H1 (cell line): ENCODE measurements at regions not wholly inside any gene's neighbourhood (a gene's known extent, or its start where the extent isn't known, plus 50 kb on each side); places are given as distances from the start of the nearest gene placed in this dataset.

Source experiments
- CTCF ChIA-PET: fragments of 300-600 bp; sonication (Branson Sonifier 250); formaldehyde crosslinking; loops from one replicate; lab custom pipeline; 2021; ENCODE audit not compliant: partially characterized antibody; lab: Charles Lee
- POLR2A ChIA-PET: fragments of 300-600 bp; sonication (Branson Sonifier 250); formaldehyde crosslinking; loops from one replicate; lab custom pipeline; 2021; ENCODE audit warnings: inconsistent platforms; ENCODE audit not compliant: partially characterized antibody; lab: Charles Lee
- DNase-seq, 2 experiments: peaks; one replicate each; pipeline versions ENCODE4 v3.0.0 to v3.0.0-alpha.2; 2010 to 2022; ENCODE audit warnings: low spot score in 2 of 2, low read depth in 1 of 2, mixed read lengths in 1 of 2
- FAIRE-seq: peaks from 2 replicates; lab custom pipeline; 2011; peaks lifted over from hg19 to GRCh38; lab: Jason Lieb, UNC
- H2AFZ ChIP-seq: 2 replicates; pipeline ENCODE4 v1.8.1; 2012; ENCODE audit warnings: low read length, inconsistent platforms
- H2AK5ac ChIP-seq: 2 replicates; pipeline ENCODE4 v1.6.1; 2013; ENCODE audit warnings: low read depth, low read length
- H2BK120ac ChIP-seq: replicated peaks from 2 replicates; pipeline ENCODE3; 2013; ENCODE audit warnings: low read depth, low read length, inconsistent platforms
- H2BK12ac ChIP-seq: 2 replicates; pipeline ENCODE4 v1.6.1; 2013; ENCODE audit warnings: low read depth, low read length
- H2BK15ac ChIP-seq: 2 replicates; pipeline ENCODE4 v1.6.1; 2013; ENCODE audit warnings: low read length
- H2BK20ac ChIP-seq: 2 replicates; pipeline ENCODE4 v1.6.1; 2013; ENCODE audit warnings: low read length
- H2BK5ac ChIP-seq: 2 replicates; pipeline ENCODE4 v1.6.1; 2013; ENCODE audit warnings: low read depth, low read length
- H3K14ac ChIP-seq: 2 replicates; pipeline ENCODE4 v1.6.1; 2013; ENCODE audit warnings: inconsistent platforms; ENCODE audit not compliant: insufficient read length
- H3K18ac ChIP-seq: 2 replicates; pipeline ENCODE4 v1.6.1; 2013; ENCODE audit warnings: low read length; ENCODE audit errors: extremely low read depth
- H3K23ac ChIP-seq: 2 replicates; pipeline ENCODE4 v1.6.1; 2013; ENCODE audit warnings: inconsistent platforms; ENCODE audit not compliant: insufficient read length
- H3K23me2 ChIP-seq: 2 replicates; pipeline ENCODE4 v1.6.1; 2013; ENCODE audit warnings: low read depth, low read length
- H3K27ac ChIP-seq: 2 replicates; pipeline ENCODE4 v1.6.1; 2011; ENCODE audit warnings: low read depth, low read length, inconsistent platforms
- H3K27me3 ChIP-seq, 4 experiments: replicated peaks in 1 of 4; 1 replicate in 1 of 4; 2 replicates in 3 of 4; pipeline versions ENCODE4 v1.6.1 to v1.8.1; 2011 to 2013; ENCODE audit warnings: low read length in 3 of 4, mild to moderate bottlenecking in 3 of 4, inconsistent platforms in 2 of 4, mixed read lengths in 2 of 4, moderate library complexity in 1 of 4; ENCODE audit not compliant: control insufficient read depth in 3 of 4, insufficient read depth in 3 of 4; ENCODE audit errors: extremely low read depth in 1 of 4
- H3K36me3 ChIP-seq, 4 experiments: 2 replicates each; pipeline versions ENCODE4 v1.6.1 to v1.8.1; 2011 to 2013; ENCODE audit warnings: mild to moderate bottlenecking in 4 of 4, low read length in 3 of 4, moderate library complexity in 2 of 4, control low read depth in 1 of 4, inconsistent platforms in 1 of 4; ENCODE audit not compliant: insufficient read depth in 4 of 4, control insufficient read depth in 2 of 4
- H3K4ac ChIP-seq: replicated peaks from 2 replicates; pipeline ENCODE3; 2013; ENCODE audit warnings: low read length, low read depth, mixed read lengths, inconsistent platforms; ENCODE audit not compliant: insufficient read length
- H3K4me1 ChIP-seq, 4 experiments: replicated peaks in 1 of 4; 1 replicate in 1 of 4; 2 replicates in 3 of 4; pipeline versions ENCODE4 v1.6.1 to v1.8.1; 2011 to 2013; ENCODE audit warnings: low read length in 3 of 4, inconsistent platforms in 2 of 4, mixed read lengths in 1 of 4; ENCODE audit not compliant: insufficient read depth in 4 of 4, control insufficient read depth in 3 of 4
- H3K4me2 ChIP-seq, 2 experiments: 2 replicates each; pipeline versions ENCODE4 v1.6.1 to v1.8.1; 2011 to 2013; ENCODE audit warnings: low read depth in 2 of 2, low read length in 2 of 2, control low read depth in 1 of 2, inconsistent platforms in 1 of 2, mild to moderate bottlenecking in 1 of 2; ENCODE audit not compliant: insufficient read depth in 1 of 2
- H3K4me3 ChIP-seq, 4 experiments: fragments of 200-600, 300-600 bp in 1 of 4; sonication (generic), shearing (Covaris generic), sonication (Bioruptor Twin) in 1 of 4; 2 replicates each; pipeline versions ENCODE4 v1.5.1 to v1.8.1; 2011 to 2016; ENCODE audit warnings: low read length in 4 of 4, low read depth in 3 of 4, control low read depth in 2 of 4, inconsistent platforms in 2 of 4, mild to moderate bottlenecking in 2 of 4, mixed read lengths in 1 of 4, moderate library complexity in 1 of 4; ENCODE audit not compliant: insufficient read depth in 2 of 4; ENCODE audit errors: extremely low read depth in 1 of 4
- H3K56ac ChIP-seq: replicated peaks from 2 replicates; pipeline ENCODE3; 2013; ENCODE audit warnings: low read depth, mild to moderate bottlenecking, mixed read lengths, low read length, inconsistent platforms; ENCODE audit not compliant: insufficient read length
- H3K79me1 ChIP-seq: 2 replicates; pipeline ENCODE4 v1.6.1; 2013; ENCODE audit warnings: low read depth, low read length, control low read depth
- H3K79me2 ChIP-seq, 2 experiments: 2 replicates each; pipeline versions ENCODE4 v1.6.1 to v1.8.1; 2012 to 2013; ENCODE audit warnings: low read length in 2 of 2, mild to moderate bottlenecking in 2 of 2, inconsistent platforms in 1 of 2; ENCODE audit not compliant: insufficient read depth in 2 of 2, control insufficient read depth in 1 of 2
- H3K9ac ChIP-seq, 4 experiments: replicated peaks in 1 of 4; 1 replicate in 1 of 4; 2 replicates in 3 of 4; pipeline versions ENCODE4 v1.6.1 to v1.8.1; 2011 to 2013; ENCODE audit warnings: low read depth in 3 of 4, low read length in 3 of 4, control low read depth in 2 of 4, mild to moderate bottlenecking in 2 of 4, moderate library complexity in 2 of 4, inconsistent platforms in 1 of 4; ENCODE audit errors: extremely low read depth in 1 of 4
- H3K9me3 ChIP-seq, 2 experiments: 2 replicates each; pipeline versions ENCODE4 v1.6.1 to v1.8.1; 2012 to 2013; ENCODE audit warnings: mild to moderate bottlenecking in 2 of 2, moderate library complexity in 2 of 2, control low read depth in 1 of 2, inconsistent platforms in 1 of 2, low read depth in 1 of 2, low read length in 1 of 2, mixed read lengths in 1 of 2; ENCODE audit not compliant: insufficient read depth in 2 of 2
- H4K20me1 ChIP-seq, 2 experiments: replicated peaks in 1 of 2; 2 replicates each; pipeline versions ENCODE3 to v1.8.1; 2011 to 2013; ENCODE audit warnings: inconsistent platforms in 2 of 2, low read length in 2 of 2, mild to moderate bottlenecking in 1 of 2; ENCODE audit not compliant: insufficient read depth in 2 of 2, control insufficient read depth in 1 of 2
- H4K5ac ChIP-seq: 2 replicates; pipeline ENCODE4 v1.6.1; 2013; ENCODE audit warnings: low read length, low read depth, mixed read lengths, inconsistent platforms; ENCODE audit not compliant: insufficient read length
- H4K8ac ChIP-seq: 2 replicates; pipeline ENCODE4 v1.8.0; 2013; ENCODE audit warnings: mild to moderate bottlenecking, moderate library complexity, low read length, inconsistent platforms; ENCODE audit not compliant: insufficient read depth; ENCODE audit errors: extremely low read depth
- H4K91ac ChIP-seq: replicated peaks from 2 replicates; pipeline ENCODE3; 2013; ENCODE audit warnings: low read length, mixed read lengths, inconsistent platforms; ENCODE audit not compliant: insufficient read length
- BRCA1 ChIP-seq: IDR thresholded peaks from 2 replicates; pipeline ENCODE4 v1.6.1; 2012; ENCODE audit warnings: low read depth, low read length, improper control_type of control experiment
- HDAC2 ChIP-seq, 2 experiments: fragments of 300-600 bp in 1 of 2; sonication (generic) in 1 of 2; IDR thresholded peaks; 2 replicates each; pipeline ENCODE4 v1.6.1; 2011 to 2012; ENCODE audit warnings: low read depth in 2 of 2, low read length in 2 of 2, mild to moderate bottlenecking in 2 of 2, moderate library complexity in 2 of 2, borderline replicate concordance in 1 of 2, inconsistent platforms in 1 of 2
- KDM4A ChIP-seq: IDR thresholded peaks from one replicate; pipeline ENCODE4 v1.7.1; 2012; ENCODE audit warnings: low read depth, mild to moderate bottlenecking, moderate library complexity, low read length, inconsistent platforms; ENCODE audit not compliant: severe bottlenecking
- MAX ChIP-seq: IDR thresholded peaks from 2 replicates; pipeline ENCODE4 v1.6.1; 2012; ENCODE audit warnings: inconsistent platforms
- RNF2 ChIP-seq: fragments of 200-900, 300-1000 bp; sonication (generic); IDR thresholded peaks from 2 replicates; pipeline ENCODE4 v1.7.1; 2016; ENCODE audit warnings: borderline replicate concordance, low read depth, mild to moderate bottlenecking, antibody characterized with exemption, low read length; ENCODE audit not compliant: poor library complexity, severe bottlenecking; ENCODE audit errors: missing control alignments
- SIRT6 ChIP-seq: IDR thresholded peaks from one replicate; pipeline ENCODE4 v1.7.1; 2012; ENCODE audit warnings: low read length, inconsistent platforms
- USF2 ChIP-seq: IDR thresholded peaks from 2 replicates; pipeline ENCODE4 v1.6.1; 2011; ENCODE audit warnings: low read length, improper control_type of control experiment
- WGBS, 2 experiments: shearing (Covaris generic) in 1 of 2; methylation state at CpG; one replicate each; pipeline versions ENCODE4 v1.1.6 to v1.1.7; 2013 to 2015; ENCODE audit warnings: low lambda C conversion rate in 2 of 2, mixed read lengths in 2 of 2, inconsistent platforms in 1 of 2, low coverage in 1 of 2, missing lambda C conversion rate in 1 of 2; ENCODE audit not compliant: insufficient replicate concordance in 2 of 2, insufficient coverage in 1 of 2, insufficient read length in 1 of 2; ENCODE audit errors: extremely low coverage in 1 of 2, missing lambda C conversion rate in 1 of 2; 5-methylcytosine and 5-hydroxymethylcytosine counted together

- WGBS, 2 experiments: 88% methylated on average over 6 of the region's 6 CpGs; no CpG with 5 or more reads in 1 of the 2 experiments
- CTCF ChIA-PET: interaction anchor here (1.1 to 3.5 kb wide), 4 partner anchors 10 to 82 kb away, joined by 3 to 21 read pairs (median 4); no protein-coding TSS in a partner anchor
- no peak for DNase-seq
- TF ChIP-seq KDM4A: no peak
- TF ChIP-seq USF2: no peak
- TF ChIP-seq BRCA1: no peak
- no peak for TF ChIP-seq MAX
- TF ChIP-seq RNF2: no peak
- no peak for TF ChIP-seq HDAC2 (IDR thresholded peaks at IDR 0.05; ENCODE audit: borderline replicate concordance in 1 of 2, low read depth in 2 of 2, low read length in 2 of 2)
- TF ChIP-seq SIRT6: no peak
Measured at GRCh38 chr11:91850021-91850420, 374.6 kb upstream of the FAT3 start.

More at GRCh38 chr11:91850021-91850420, 374.6 kb upstream of the FAT3 start:
- H4K91ac ChIP-seq: no peak overlapping the region
- H3K56ac ChIP-seq: no peak overlapping the region
- no peak overlapping the region for H3K4ac ChIP-seq
- H4K5ac ChIP-seq: no peak overlapping the region
- H2BK20ac ChIP-seq: no peak overlapping the region
- H2AFZ ChIP-seq: no peak overlapping the region
- H4K8ac ChIP-seq: no peak overlapping the region
- H3K23me2 ChIP-seq: no peaks in the 10 kb centered on the region
- no peak overlapping the region for H2BK120ac ChIP-seq
- no peak overlapping the region for H3K23ac ChIP-seq
- POLR2A ChIA-PET: no interaction called here
- no peak overlapping the region for H3K18ac ChIP-seq
- H3K9ac ChIP-seq: no peak overlapping the region
- no peak overlapping the region for H2BK15ac ChIP-seq
- H2BK5ac ChIP-seq: no peak overlapping the region
- H3K79me1 ChIP-seq: no peaks in the 10 kb centered on the region
- FAIRE-seq: no peak
- H3K36me3 ChIP-seq: no peaks in the 10 kb centered on the region
- peaks cover 0 to 3% (median 0%) of the 10 kb centered on the region in 4 experiments; a peak in 1 of 7 replicates for H3K4me1 ChIP-seq
- H2BK12ac ChIP-seq: no peak overlapping the region
- no peak overlapping the region for H3K14ac ChIP-seq
- H3K9me3 ChIP-seq: no peaks in the 10 kb centered on the region
- H4K20me1 ChIP-seq: no peaks in the 10 kb centered on the region
- H3K27ac ChIP-seq: no peak overlapping the region
- no peak overlapping the region for H2AK5ac ChIP-seq
- no peaks in the 10 kb centered on the region for H3K79me2 ChIP-seq
- no peak overlapping the region for H3K4me2 ChIP-seq
- no peaks in the 10 kb centered on the region for H3K27me3 ChIP-seq
- H3K4me3 ChIP-seq: no peak overlapping the region
